KBM-7 (cell line): ENCODE measurements at regions not wholly inside any gene's neighbourhood (a gene's known extent, or its start where the extent isn't known, plus 50 kb on each side); places are given as distances from the start of the nearest gene placed in this dataset.
"Not testable (repeated sequence)": the region's sequence is repeated elsewhere in the genome, so short reads cannot be mapped to it uniquely, and the experiment has no call there.

Experiments used
- DNase-seq: peaks from one replicate; pipeline ENCODE4 v3.0.0-alpha.2; 2015
- in situ Hi-C: fragments of 300-500 bp; cut with MboI; formaldehyde crosslinking; loops from 2 replicates; pipeline ENCODE4 v1.14.3; 2020; ENCODE audit warnings: low sequenced_read_pairs, low pct_unique_long_range_greater_than_20kb, mixed read lengths

DNA sequence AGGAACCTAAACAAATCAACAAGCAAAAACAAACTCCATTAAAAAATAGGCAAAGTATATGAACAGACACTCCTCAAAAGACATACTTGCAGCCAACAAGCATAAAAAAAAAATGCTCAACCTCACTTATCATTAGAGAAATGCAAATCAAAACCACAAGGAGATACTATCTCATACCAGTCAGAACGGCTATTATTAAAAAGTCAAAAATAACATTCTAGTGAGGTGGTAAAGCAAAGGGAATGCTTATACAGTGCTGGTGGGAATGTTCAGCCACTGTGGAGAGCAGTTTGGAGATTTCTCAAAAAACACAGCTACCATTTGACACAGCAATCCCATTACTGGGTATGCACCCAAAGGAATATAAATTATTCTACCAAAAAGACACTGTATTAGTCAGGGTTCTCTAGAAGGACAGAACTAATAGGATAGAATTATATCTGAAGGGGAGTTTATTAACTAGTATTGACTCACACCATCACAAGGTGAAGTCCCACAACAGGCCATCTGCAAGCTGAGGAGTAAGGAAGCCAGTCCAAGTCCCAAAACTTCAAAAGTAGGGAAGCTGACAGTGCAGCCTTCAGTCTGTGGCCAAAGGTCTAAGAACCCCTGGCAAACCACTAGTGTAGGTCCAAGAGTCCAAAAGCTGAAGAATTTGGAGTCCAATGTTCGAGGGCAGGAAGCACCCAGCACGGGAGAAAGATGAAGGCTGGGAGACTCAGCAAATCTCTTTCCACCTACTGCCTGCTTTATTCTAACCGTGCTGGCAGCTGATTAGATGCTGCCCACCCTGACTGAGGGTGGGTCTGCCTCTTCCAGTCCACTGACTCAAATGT, 101.6 kb upstream of the KRAS start:
- in situ Hi-C loops = no loop called here
- DNase-seq = no peak

DNA sequence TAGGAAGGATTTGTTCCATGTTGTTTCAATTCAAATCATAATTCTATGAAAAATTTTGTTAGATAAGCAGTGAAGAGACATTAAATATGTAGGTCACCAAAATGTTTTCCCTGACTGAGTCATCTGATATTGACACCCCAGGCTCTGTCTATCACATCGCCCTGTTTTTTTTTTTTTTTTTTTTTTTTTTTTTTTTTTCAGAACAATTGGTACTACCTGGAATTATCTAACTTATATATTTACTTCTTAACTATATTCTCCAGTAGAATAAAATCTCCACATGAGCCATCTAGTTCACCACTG, 97.8 kb upstream of the KRAS start:
- no peak for DNase-seq
- in situ Hi-C loops = no loop called here

GRCh38 chr12:25347716-25348592, 97.2 kb upstream of the KRAS start:
- in situ Hi-C loops = no loop called here
- no peak for DNase-seq

DNA sequence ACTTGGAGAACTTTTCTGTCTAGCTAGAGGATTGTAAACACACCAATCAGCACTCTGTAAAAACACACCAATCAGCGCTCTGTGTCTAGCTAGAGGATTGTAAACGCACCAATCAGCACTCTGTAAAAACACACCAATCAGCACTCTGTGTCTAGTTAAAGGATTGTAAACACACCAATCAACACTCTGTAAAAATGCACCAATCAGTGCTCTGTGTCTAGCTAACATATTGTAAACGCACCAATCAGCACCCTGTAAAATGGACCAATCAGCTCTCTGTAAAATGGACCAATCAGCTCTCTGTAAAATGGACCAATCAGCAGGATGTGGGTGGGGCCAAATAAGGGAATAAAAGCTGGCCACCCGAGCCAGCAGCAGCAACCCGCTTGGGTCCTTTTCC, 91.1 kb upstream of the KRAS start:
- DNase-seq, in situ Hi-C loops: not testable (repeated sequence)

- in situ Hi-C loops = no loop called here
- no peak for DNase-seq
Observed at GRCh38 chr12:25337916-25338315, 87.2 kb upstream of the KRAS start.

- in situ Hi-C loops = no loop called here
Observed at GRCh38 chr12:25332143-25332542, 81.4 kb upstream of the KRAS start.

GRCh38 chr12:25328072-25328712, 77.5 kb upstream of the KRAS start:
- no peak for DNase-seq
- in situ Hi-C loops = no loop called here

More at GRCh38 chr12:25332143-25332542, 81.4 kb upstream of the KRAS start:
- DNase-seq = no peak

GRCh38 chr12:25327321-25327720, 76.6 kb upstream of the KRAS start:
- no peak for DNase-seq
- in situ Hi-C loops = no loop called here

DNA sequence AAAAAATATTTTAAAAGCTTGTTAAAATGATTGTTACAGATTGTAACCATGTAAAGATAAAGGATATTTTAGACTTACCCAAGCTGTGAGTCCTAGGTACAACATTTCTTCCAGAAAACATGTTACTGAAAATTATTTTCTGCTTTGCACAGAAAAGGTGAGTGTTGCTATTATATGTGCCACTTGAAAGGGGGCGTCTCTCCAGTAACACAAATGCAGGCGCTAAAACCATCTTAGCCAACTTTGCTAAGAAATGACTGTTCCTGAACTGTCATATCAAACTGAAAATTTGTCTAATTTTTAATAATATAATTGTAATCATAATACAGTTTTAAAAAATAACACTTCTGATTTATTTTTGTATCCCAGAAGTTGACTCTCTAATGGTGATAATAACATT, 75.6 kb upstream of the KRAS start:
- in situ Hi-C loops = no loop called here
- no peak for DNase-seq

DNA sequence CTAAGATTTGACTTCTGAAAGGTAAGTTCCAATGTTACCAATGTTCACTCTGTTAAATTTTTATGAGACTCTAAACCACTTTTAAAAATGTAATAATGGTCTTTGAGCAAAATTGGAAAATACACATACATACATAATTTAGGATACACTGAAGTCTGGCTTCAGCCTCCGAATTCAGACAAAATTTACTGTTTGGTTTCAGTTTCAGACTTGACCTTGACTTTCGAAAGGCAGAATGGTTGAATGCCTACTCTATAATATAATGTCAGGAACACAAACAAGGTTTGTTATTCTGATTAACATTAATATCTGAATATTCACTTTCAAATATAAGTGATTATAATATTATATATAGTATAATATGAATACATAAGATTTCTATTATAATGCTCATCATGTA, 74.1 kb upstream of the KRAS start:
- DNase-seq = no peak
- in situ Hi-C loops = no loop called here

DNA sequence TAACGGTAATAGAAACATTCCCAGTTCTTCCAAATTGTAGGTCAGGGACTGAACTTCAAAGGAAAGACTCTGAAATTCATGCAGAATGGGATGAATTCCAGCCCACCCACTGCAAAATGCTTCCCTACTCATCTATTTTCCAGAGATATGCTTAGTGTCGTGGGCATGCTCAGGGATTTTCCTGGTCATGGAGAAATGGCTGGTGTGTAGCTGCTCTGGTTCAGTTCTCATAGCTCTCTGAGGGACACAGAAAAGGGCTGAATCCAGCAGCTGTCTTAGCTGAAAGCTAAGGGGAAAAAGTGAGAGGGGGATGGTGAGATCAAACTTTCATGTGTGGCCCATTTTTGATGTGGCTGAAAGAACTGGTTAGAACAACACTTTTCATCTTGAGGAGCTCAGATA, 72.9 kb upstream of the KRAS start:
- no peak for DNase-seq
- in situ Hi-C loops = no loop called here

- in situ Hi-C loops = no loop called here
- DNase-seq = peak; percentile 18
Observed at GRCh38 chr12:25322918-25323531, 72.3 kb upstream of the KRAS start.

DNA sequence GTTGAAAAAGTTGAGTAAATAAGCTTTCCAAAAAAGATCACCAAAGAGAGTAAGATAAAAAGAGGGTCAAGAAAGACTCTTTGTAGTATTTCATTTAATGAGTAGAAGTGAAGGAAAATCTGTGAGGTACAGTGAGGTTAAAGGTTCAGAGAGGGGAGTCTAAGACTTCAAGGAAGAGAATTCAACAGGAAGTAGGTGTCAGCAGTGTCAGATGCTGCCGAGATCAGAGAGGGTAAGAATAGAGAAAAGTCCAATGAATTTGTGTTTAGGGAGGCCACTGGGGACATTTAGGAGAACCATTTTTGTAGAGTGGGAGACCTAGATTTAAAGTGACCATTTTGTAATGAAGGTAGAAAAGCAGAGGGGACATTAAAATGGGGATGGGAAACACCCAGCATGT, 71.6 kb upstream of the KRAS start:
- in situ Hi-C loops = no loop called here
- no peak for DNase-seq

DNA sequence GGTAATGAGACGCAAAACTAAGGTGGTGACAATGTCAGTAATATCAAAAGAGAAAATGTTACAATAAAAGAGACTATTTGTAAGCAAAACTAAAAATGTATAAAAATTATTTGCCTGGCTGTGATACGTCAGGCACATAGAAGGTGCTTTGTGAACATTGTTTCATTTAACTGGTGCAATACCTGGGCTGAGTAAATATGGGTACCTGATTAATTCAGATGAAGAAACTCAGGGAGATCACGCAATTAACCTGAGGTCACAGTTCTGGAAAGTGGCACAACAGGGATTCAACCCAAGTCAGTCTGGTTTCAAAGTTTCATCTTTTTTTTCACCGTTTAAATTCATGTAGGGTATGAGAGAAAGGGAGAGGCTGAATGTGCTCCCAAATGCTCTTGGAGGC, 71.0 kb upstream of the KRAS start:
- in situ Hi-C loops = no loop called here
- DNase-seq = no peak

GRCh38 chr12:25320123-25321006, 69.6 kb upstream of the KRAS start:
- in situ Hi-C loops = no loop called here
- DNase-seq = peak; percentile 39

DNA sequence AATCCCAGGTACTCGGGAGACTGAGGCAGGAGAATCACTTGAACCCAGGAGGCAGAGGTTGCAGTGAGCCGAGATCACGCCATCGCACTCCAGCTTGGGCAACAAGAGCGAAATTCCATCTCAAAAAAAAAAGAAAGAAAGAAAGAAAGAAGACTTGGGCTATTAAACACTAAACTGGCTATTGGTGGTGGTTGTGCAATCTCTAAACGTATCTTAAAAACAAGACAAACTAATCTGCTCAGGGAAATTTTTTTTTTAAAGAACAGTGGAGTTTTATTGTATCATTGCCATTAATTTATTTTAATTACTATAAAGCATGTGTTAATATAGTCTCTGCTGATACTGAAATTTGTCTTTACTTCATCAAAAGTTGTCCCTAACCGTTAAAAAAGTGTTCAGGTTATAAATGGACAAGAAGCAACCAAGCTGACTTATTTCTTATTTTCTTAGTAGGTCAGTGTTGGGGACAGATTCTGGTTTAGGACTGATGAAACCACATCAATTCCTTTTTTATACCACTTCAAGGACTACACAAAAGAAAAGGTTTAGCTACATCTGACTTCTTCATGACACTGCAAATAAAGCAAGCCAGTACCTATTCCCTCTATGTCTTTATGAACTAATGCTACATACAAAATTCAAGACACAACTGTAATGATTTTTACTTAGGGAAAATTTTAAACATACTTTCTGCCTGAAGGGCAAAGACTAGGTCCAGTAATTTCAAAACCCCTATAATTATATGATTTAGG, 68.7 kb upstream of the KRAS start:
- DNase-seq = no peak
- in situ Hi-C loops = no loop called here

GRCh38 chr12:25317553-25317952, 66.8 kb upstream of the KRAS start:
- in situ Hi-C loops = no loop called here
- DNase-seq = no peak

DNA sequence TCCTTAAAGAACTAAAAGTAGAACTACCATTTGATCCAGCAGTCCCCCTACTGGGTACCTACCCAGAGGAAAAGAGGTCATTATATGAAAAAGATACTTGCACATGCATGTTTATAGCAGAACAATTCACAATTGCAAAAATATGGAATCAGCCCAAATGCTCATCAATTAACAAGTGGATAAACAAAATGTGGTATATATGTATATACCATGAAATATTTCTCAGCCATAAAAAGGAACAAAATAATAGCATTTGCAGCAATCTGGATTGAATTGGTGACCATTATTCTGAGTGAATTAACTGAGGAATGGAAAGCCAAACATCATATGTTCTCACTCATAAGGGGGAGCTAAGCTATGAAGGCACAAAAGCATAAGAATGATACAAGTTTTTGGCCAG, 64.7 kb upstream of the KRAS start:
- in situ Hi-C loops = no loop called here

More for the DNA sequence above, 64.7 kb upstream of the KRAS start:
- DNase-seq = no peak
